Frontal cortex (tissue), 3 donors: ENCODE measurements at regions not wholly inside any gene's neighbourhood (a gene's known extent, or its start where the extent isn't known, plus 50 kb on each side); places are given as distances from the start of the nearest gene placed in this dataset.

ENCODE experiments used
- DNase-seq, 2 donors: peaks; one replicate each; pipeline ENCODE4 v3.0.0; 2012; ENCODE audit warnings: low spot score in 2 of 2
- FAIRE-seq: peaks from 2 replicates; lab custom pipeline; 2012; peaks lifted over from hg19 to GRCh38; lab: Jason Lieb, UNC
- donor health status: control.
- donor health status: control.
- donor health status: control.

- FAIRE-seq (no peak), DNase-seq (no peak)
Measured at GRCh38 chr11:104549019-104549418, 349.2 kb downstream of the CASP12 start.

- DNase-seq: no peak
- no peak for FAIRE-seq
Measured at GRCh38 chr11:104547996-104548661, 350.1 kb downstream of the CASP12 start.

GRCh38 chr11:104546501-104546900 lies 351.8 kb downstream of the CASP12 start:
- FAIRE-seq (no peak), DNase-seq (no peak)

- FAIRE-seq (no peak), DNase-seq (no peak)
Measured at GRCh38 chr11:104541701-104542100, 356.6 kb downstream of the CASP12 start.

- FAIRE-seq: no peak
Measured at GRCh38 chr11:104538313-104538712, 359.9 kb downstream of the CASP12 start.

GRCh38 chr11:104534278-104534677 lies 364.0 kb downstream of the CASP12 start:
- DNase-seq (no peak), FAIRE-seq (no peak)

More at GRCh38 chr11:104538313-104538712, 359.9 kb downstream of the CASP12 start:
- no peak for DNase-seq

GRCh38 chr11:104531894-104532293 lies 366.4 kb downstream of the CASP12 start:
- FAIRE-seq: no peak
- DNase-seq: no peak

- DNase-seq (no peak), FAIRE-seq (no peak)
Measured at GRCh38 chr11:104531075-104531474, 367.1 kb upstream of the PDGFD start.

GRCh38 chr11:104529906-104530305 lies 366.0 kb upstream of the PDGFD start:
- DNase-seq: no peak

GRCh38 chr11:104529213-104529612 lies 365.3 kb upstream of the PDGFD start:
- no peak for DNase-seq
- FAIRE-seq: no peak

More at GRCh38 chr11:104529906-104530305, 366.0 kb upstream of the PDGFD start:
- FAIRE-seq: no peak

- DNase-seq: no peak
- no peak for FAIRE-seq
Measured at GRCh38 chr11:104526006-104526405, 362.1 kb upstream of the PDGFD start.

- FAIRE-seq (no peak), DNase-seq (no peak)
Measured at GRCh38 chr11:104525416-104525815, 361.5 kb upstream of the PDGFD start.

- DNase-seq (no peak), FAIRE-seq (no peak)
Measured at GRCh38 chr11:104524254-104524653, 360.3 kb upstream of the PDGFD start.

GRCh38 chr11:104523611-104524010 lies 359.7 kb upstream of the PDGFD start:
- no peak for FAIRE-seq
- DNase-seq: no peak

- no peak for DNase-seq
Measured at GRCh38 chr11:104522650-104523049, 358.7 kb upstream of the PDGFD start.

GRCh38 chr11:104522123-104522522 lies 358.2 kb upstream of the PDGFD start:
- FAIRE-seq (no peak), DNase-seq (no peak)

More at GRCh38 chr11:104522650-104523049, 358.7 kb upstream of the PDGFD start:
- no peak for FAIRE-seq

- DNase-seq (no peak), FAIRE-seq (no peak)
Measured at GRCh38 chr11:104510169-104510568, 346.2 kb upstream of the PDGFD start.

- FAIRE-seq: no peak
Measured at GRCh38 chr11:104490182-104490581, 326.2 kb upstream of the PDGFD start.

GRCh38 chr11:104488561-104488960 lies 324.6 kb upstream of the PDGFD start:
- DNase-seq (no peak), FAIRE-seq (no peak)

More at GRCh38 chr11:104490182-104490581, 326.2 kb upstream of the PDGFD start:
- DNase-seq: no peak

- FAIRE-seq (no peak), DNase-seq (no peak)
Measured at GRCh38 chr11:104487046-104487806, 323.3 kb upstream of the PDGFD start.

- no peak for FAIRE-seq
- no peak for DNase-seq
Measured at GRCh38 chr11:104484804-104485554, 321.0 kb upstream of the PDGFD start.
